GM18951 (cell line): ENCODE measurements at regions not wholly inside any gene's neighbourhood (a gene's known extent, or its start where the extent isn't known, plus 50 kb on each side); places are given as distances from the start of the nearest gene placed in this dataset.

ENCODE experiments used
- POLR2A ChIP-seq: IDR thresholded peaks from 4 replicates; pipeline ENCODE4 v1.6.1; 2011; ENCODE audit warnings: mild to moderate bottlenecking; ENCODE audit not compliant: insufficient read length, insufficient read depth; ENCODE audit errors: extremely low read depth
- in situ Hi-C: fragments of 300-500 bp; cut with MboI; formaldehyde crosslinking; loops from one replicate; pipeline ENCODE4 v1.12.0; 2022; ENCODE audit warnings: low sequenced_read_pairs, mixed read lengths, inconsistent platforms; ENCODE audit not compliant: unreplicated experiment

DNA sequence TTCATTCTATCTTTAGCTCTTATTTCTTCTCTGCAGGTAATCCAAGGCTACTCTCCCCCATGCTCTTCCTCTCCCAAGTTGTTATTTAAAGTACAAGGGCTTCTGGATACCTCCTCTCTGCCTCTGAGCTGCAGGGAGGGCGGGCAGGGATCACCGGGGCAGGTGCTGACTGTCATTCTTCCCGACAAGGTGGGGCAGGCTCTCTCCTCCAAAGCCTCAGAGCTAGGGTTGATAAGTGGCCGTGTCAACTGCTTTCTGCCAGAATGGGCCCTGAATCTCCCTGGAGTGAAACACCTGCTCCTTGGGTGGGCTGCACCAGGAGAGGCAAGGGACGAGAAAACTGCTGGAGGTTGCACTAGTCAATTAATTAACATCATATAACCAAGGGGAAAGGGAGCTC, 250.3 kb downstream of the SLC4A3 start:
- no peak for TF ChIP-seq POLR2A
- in situ Hi-C loops, result no loop called here

DNA sequence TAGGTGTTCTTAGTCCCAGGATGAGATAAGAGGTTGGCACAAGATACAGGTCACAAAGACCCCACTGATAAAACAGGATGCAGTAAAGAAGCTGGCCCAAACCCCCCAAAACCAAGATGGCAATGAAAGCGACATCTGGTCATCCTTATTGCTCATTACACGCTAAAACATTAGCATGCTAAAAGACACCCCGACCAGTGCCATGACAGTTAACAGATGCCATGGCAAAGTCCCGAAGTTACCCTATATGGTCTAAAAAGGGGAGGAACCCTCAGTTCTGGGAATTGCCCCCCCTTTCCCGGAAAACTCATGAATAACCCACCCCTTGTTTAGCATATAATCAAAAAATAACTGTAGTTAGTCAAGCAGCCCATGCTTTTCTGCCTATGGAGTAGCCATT, 251.1 kb downstream of the SLC4A3 start:
- TF ChIP-seq POLR2A, result no peak
- in situ Hi-C loops, result no loop called here

DNA sequence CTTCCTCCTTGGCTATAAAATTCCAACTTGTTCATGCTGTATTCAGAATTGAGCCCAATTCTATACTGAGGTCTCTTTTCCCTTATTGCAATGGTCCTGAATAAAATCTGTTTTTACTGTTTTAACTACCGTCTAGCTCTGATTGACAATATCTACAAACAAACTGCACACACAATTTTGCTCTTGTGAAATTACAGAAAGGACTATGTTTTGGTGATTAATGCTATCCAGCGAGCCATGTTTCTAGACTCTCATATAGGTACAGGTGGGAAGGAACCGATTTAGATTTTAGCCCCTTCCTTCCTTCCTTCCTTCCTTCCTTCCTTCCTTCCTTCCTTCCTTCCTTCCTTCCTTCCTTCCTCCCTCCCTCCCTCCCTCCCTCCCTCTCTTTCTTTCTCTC, 254.4 kb downstream of the SLC4A3 start:
- TF ChIP-seq POLR2A, result no peak
- in situ Hi-C loops, result no loop called here

DNA sequence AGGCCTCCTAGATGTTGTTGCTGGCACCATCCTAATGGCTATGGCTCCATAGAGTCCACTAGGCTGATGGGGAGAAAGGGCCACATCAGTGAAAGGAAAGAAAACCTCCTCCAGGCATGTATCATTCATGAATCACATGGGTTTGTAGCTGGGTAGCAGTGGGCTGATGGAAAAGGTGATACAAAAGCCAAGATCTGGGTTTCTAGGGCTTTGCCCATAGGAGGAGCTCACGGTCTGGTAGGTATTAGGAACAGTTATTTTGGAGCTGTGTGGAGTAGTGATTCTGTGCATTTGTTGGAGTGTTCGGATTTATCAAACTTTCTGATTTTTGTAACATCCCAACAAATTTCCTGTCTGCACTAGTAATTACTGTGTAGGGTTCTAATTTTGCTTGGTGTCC, 259.2 kb downstream of the SLC4A3 start:
- no peak for TF ChIP-seq POLR2A
- in situ Hi-C loops, result no loop called here

DNA sequence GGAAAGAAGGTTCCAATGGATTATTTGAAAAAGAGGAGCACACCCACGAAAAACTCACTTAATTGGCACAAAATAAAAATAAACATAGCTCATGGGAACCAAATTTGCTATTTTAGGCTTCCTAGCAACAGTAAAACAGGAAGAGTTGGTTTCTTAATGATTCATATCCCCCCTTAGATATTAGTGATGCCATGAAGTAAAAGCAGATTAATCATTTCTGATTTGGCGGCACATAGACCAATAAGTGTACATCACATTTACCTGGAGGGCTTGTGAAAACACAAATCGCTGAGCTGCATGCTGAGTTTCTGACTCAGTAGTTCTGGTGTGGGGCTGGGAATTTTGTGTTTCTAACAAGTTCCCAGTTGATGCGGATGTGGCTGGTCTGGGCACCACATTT, 260.4 kb downstream of the SLC4A3 start:
- in situ Hi-C loops, result no loop called here
- TF ChIP-seq POLR2A, result no peak

DNA sequence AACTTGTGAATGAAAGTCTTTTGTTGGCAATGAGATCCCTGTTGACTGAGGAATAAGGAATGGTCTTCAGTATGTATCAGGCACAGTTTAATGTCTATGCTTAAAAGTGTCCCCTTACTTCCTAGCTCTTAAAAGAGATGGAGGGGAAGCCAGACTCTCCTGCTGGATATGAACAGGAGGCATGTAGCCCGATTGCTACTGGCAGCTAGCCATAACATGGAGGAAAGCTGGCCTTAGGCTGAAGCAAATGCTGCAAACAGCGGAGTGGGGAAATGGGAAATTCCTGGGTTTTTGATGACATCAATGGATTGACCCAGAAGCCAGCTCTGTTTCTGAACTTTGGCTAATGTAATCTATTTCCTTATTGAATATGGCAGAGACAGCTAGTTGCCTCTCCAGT, 266.1 kb downstream of the SLC4A3 start:
- in situ Hi-C loops, result no loop called here
- TF ChIP-seq POLR2A, result no peak

DNA sequence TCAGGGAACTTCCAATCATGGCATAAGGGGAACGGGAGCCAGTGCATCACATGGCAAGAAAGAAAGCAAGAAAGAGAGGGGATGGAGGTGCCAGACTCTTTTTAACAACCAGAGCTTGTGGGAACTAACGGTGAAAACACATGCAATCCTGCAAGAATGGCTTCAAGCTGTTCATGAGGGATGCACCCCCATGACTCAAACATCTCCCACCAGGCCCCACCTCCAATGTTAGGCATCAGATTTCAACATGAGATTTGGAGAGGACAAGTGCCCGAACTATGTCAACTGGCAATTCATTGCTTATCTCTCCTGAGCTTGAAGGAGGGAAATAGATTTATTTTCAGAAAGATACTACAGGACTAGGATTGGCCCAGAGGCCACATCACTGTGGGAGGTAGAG, 270.0 kb downstream of the SLC4A3 start:
- in situ Hi-C loops, result no loop called here

DNA sequence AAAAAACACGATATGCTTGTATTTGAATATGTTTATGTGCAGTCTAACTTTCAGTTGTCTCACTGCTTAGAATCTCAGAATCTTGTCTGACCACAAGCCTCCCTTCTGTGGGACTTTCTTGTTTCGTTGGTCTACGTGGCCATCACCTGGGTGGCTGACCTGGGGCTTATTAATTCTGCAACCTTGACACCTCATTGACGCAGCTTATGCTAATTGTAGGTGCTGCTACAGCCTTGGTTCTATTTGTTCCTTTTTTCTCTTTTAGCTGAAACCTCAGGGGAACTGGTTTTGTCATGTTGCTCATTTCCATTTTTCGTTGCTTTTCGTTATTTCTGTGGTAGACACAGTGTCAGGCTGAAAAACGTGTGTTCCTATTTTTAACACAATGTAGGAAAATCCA, 273.7 kb downstream of the SLC4A3 start:
- TF ChIP-seq POLR2A, result no peak
- in situ Hi-C loops, result no loop called here

More for the DNA sequence above, 270.0 kb downstream of the SLC4A3 start:
- no peak for TF ChIP-seq POLR2A

DNA sequence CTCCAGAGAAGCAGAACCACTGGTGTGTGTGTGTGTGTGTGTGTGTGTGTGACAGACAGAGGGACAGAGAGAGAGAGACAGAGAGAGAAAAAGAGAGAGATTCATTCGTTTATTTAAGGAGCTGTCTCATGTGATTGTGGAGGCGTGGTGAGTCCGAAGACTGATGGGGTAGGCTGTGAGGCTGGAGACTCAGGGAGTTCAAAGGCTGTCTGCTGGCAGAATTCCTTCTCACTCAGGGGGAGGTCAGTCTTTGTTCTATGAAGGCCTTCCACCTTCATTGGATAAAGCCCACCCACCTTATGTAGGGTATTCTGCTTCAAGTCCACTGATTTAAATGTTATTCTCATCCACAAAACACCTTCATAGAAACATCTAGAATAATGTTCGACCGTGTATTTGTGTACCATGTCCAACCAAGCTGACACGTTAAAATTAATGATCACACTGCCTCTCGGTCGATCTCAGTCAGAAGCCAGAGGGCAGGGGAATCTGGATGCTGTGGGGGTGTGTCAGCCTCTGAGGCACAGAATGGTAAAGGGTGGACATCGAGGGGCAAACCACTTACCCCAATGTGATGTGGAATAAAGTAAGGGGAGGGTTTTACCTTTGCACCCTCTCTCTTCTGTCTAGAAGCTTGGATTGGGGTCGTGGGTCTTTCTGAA, 275.6 kb downstream of the SLC4A3 start:
- in situ Hi-C loops, result no loop called here
- TF ChIP-seq POLR2A, result no peak

DNA sequence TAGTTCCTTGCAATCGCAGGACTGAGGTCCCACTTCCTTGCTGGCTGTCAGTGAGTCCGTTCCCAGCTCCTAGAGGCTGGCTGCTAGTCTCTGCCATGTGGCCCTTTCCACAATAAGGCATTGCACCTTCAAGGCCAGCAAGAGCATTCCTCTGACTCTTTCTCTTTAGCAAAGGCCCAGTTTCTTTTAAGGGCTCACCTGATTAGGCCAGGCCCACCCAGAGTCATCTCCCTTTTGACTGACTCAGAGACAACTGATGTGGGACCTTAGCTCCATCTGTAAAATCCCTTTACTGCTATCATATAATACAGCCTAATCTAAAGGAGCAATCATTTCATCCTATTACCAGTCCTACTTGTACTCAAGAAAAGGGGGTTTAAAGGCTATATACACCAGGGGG, 278.2 kb downstream of the SLC4A3 start:
- in situ Hi-C loops, result no loop called here
- TF ChIP-seq POLR2A, result no peak

DNA sequence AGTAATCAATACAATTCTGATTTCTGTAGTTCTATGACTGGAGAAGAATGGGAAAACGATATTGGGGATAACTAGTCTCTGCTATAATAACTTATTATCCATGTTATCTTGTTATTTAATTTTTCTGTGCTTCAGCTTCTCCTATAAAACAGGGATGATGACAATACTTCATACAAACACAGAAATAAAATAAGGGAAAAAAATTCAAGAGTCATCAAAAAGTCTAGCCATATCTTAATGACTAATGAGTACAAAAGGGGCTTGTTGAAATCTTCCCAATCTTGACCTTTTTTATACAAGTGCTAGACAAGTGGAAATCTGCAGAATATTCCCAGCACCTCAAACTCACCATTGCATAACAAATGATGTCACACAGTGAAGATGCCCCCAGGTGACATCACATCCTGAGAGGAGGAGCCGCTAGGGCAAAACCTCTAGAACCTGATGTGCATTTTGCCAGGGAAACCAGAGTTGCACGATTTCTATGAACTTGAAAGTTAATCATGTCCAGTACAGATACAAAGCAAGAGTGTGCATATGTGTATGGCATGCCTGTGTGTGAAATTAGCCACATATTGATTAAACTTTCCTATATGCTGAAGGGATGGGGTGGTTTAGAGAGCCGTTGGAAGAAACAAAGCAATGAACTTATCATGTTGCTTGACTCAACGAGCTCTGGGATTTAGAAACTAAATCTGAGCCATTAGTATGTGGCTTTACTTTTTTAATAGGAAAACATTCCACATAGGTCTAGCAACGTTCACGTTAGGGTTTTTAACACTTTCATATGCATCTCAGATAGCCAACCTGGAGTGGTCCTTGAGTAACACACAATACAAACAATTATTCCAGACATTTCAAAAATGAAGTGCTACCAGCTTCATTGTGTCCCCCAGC, 278.9 kb downstream of the SLC4A3 start:
- in situ Hi-C loops, result no loop called here
- TF ChIP-seq POLR2A, result no peak

DNA sequence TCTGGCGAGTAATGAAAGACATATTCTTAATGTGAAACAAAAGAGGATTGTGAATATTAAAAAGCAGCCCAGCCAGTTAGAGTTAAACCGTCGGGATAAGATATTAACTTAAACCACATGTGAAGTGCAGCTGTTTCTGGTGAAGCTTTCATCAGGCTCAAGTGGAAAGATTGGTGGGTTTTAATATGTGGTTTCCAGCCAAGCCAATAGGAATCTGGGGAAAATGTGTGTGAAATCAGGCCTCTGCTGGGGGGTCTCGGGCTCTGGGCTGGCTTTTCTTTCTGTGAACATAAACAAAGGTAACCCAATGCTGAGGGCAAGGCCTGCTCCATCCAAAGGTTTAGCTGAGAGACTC, 279.6 kb downstream of the SLC4A3 start:
- in situ Hi-C loops, result no loop called here
- no peak for TF ChIP-seq POLR2A

DNA sequence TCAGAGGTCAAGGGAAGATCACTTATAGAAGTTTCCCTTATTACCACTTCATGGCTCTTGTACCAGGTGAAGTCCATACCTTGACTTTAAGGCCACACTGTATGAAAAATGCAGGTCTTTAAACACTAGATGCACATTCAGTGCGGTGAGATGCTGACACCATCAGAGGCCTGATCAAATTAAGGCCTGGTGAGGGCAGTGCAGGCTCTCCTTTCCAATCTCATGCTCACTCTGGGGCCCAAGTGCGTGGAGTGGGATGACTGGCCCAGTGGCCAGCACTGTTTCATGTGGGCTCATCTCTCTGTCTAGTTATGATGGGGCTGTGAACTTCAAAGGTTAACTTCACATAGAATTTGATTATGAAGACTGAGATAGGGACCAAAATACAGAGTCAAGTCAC, 281.1 kb downstream of the SLC4A3 start:
- in situ Hi-C loops, result no loop called here
- TF ChIP-seq POLR2A, result no peak

DNA sequence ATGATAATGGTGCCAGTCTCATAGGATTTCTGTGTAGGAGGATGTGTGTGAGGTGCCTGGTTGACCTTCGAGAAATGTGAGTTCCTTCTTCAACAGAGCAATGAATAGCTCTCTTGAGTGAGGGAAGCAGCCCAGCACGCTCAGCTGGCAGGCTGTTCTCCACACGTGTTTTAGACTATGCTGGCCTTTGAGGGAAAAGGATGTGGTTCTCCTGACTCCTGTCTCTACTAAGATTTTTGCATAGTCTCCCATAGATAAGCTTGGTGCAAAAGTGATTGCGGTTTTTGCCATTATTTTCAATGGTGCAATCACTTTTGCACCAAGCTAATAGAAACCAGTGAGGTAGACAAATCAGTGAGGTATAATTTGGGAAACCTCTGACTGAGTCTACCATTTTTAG, 284.1 kb downstream of the SLC4A3 start:
- in situ Hi-C loops, result no loop called here
- TF ChIP-seq POLR2A, result no peak
